K562 (cell line): ENCODE measurements at regions not wholly inside any gene's neighbourhood (a gene's known extent, or its start where the extent isn't known, plus 50 kb on each side); places are given as distances from the start of the nearest gene placed in this dataset.

Experiments used
- ATAC-seq: fragments of 200-7000 bp; cut with Tn5 transposase; 3 replicates; pipeline ENCODE4 v1.9.1; 2020; ENCODE audit warnings: moderate library complexity
- BruUV-seq: library from RNA; stranded (reverse); fragments of 400-500 nt; replicated peaks from 2 replicates; lab custom pipeline; 2021; lab: Mats Ljungman, UMichigan
- CTCF ChIA-PET: fragments of 300-600 bp; formaldehyde crosslinking; extraction: SDS; loops from one replicate; lab custom pipeline; 2021; ENCODE audit warnings: low intra/inter-chr PET ratio; lab: Yijun Ruan, JAX
- POLR2A ChIA-PET: fragments of 300-600, 350-650 bp; sonication (Branson Sonifier 250); formaldehyde crosslinking; extraction: SDS; loops from one replicate; lab custom pipeline; 2021; ENCODE audit warnings: antibody characterized with exemption, inconsistent platforms; lab: Yijun Ruan, JAX
- DNase-seq, 4 experiments: peaks; one replicate each; pipeline versions ENCODE4 v3.0.0 to v3.0.0-alpha.2; 2011 to 2018; ENCODE audit warnings: low spot score in 3 of 4, mixed read lengths in 3 of 4; ENCODE audit errors: extremely low read depth in 1 of 4
- FAIRE-seq: peaks from 2 replicates; lab custom pipeline; 2011; peaks lifted over from hg19 to GRCh38; lab: Jason Lieb, UNC
- H2AFZ ChIP-seq: 2 replicates; pipeline ENCODE4 v1.6.0; 2011; ENCODE audit warnings: low read depth, low read length, control low read depth, inconsistent platforms
- H3K27ac ChIP-seq: fragments of 200-600 bp; 3 replicates; pipeline ENCODE4 v1.8.0; 2011; ENCODE audit warnings: low read depth, mild to moderate bottlenecking, control low read depth, inconsistent platforms, low read length, moderate library complexity, mixed read lengths; ENCODE audit errors: extremely low read depth
- H3K27me3 ChIP-seq, 2 experiments: fragments of 300-600 bp in 1 of 2; 2 replicates in 1 of 2; 3 replicates in 1 of 2; pipeline versions ENCODE4 v1.6.0 to v1.8.0; 2011; ENCODE audit warnings: inconsistent platforms in 2 of 2, low read length in 2 of 2, mild to moderate bottlenecking in 1 of 2, mixed read lengths in 1 of 2, moderate library complexity in 1 of 2; ENCODE audit not compliant: control insufficient read depth in 2 of 2, insufficient read depth in 2 of 2
- H3K36me3 ChIP-seq: fragments of 300-600 bp; 3 replicates; pipeline ENCODE4 v1.8.0; 2011; ENCODE audit warnings: mild to moderate bottlenecking, low read length, inconsistent platforms; ENCODE audit not compliant: control insufficient read depth, insufficient read depth
- H3K4me1 ChIP-seq, 2 experiments: fragments of 200-600 bp in 1 of 2; replicated peaks in 1 of 2; 2 replicates in 1 of 2; 3 replicates in 1 of 2; pipeline versions ENCODE4 v1.5.1 to v1.8.0; 2011; ENCODE audit warnings: inconsistent platforms in 2 of 2, low read length in 2 of 2, mild to moderate bottlenecking in 1 of 2, mixed read lengths in 1 of 2, moderate library complexity in 1 of 2; ENCODE audit not compliant: control insufficient read depth in 2 of 2, insufficient read depth in 2 of 2
- H3K4me2 ChIP-seq: 2 replicates; pipeline ENCODE4 v1.6.1; 2011; ENCODE audit warnings: low read length, control low read depth, inconsistent platforms, mixed read lengths; ENCODE audit not compliant: insufficient read depth
- H3K4me3 ChIP-seq: fragments of 200-600 bp; sonication (generic), shearing (Covaris generic); 2 replicates; pipeline ENCODE4 v1.5.1; 2016; ENCODE audit warnings: control low read depth, inconsistent platforms
- H3K79me2 ChIP-seq: fragments of 200-600 bp; 3 replicates; pipeline ENCODE4 v1.8.0; 2011; ENCODE audit warnings: low read length, inconsistent platforms; ENCODE audit not compliant: control insufficient read depth, insufficient read depth
- H3K9ac ChIP-seq, 2 experiments: 2 replicates each; pipeline versions ENCODE4 v1.6.0 to v1.6.1; 2011; ENCODE audit warnings: low read depth in 2 of 2, low read length in 2 of 2, control low read depth in 1 of 2, inconsistent platforms in 1 of 2, mild to moderate bottlenecking in 1 of 2, mixed read lengths in 1 of 2; ENCODE audit not compliant: insufficient read depth in 1 of 2
- H3K9me1 ChIP-seq: one replicate; pipeline ENCODE4 v1.6.0; 2011; ENCODE audit warnings: inconsistent platforms, mild to moderate bottlenecking, low read length, moderate library complexity; ENCODE audit not compliant: control insufficient read depth, insufficient read depth
- H3K9me3 ChIP-seq: replicated peaks from 2 replicates; pipeline ENCODE4 v1.5.1; 2011; ENCODE audit warnings: low read depth, low read length, inconsistent platforms; ENCODE audit not compliant: control insufficient read depth, insufficient read depth
- H4K20me1 ChIP-seq: replicated peaks from 2 replicates; pipeline ENCODE4 v1.6.1; 2011; ENCODE audit warnings: low read length, inconsistent platforms, mixed read lengths; ENCODE audit not compliant: control insufficient read depth, insufficient read depth
- FOXJ3 ChIP-seq: sonication (generic); formaldehyde crosslinking; IDR thresholded peaks from 2 replicates; pipeline ENCODE4 v1.4.0; 2020; ENCODE audit warnings: mild to moderate bottlenecking, missing genetic modification reagents
- HCFC1 ChIP-seq: IDR thresholded peaks from 2 replicates; pipeline ENCODE4 v1.6.1; 2012; ENCODE audit warnings: low read depth, low read length, improper control_type of control experiment
- HNRNPUL1 ChIP-seq: fragments of 200-400 bp; formaldehyde crosslinking; IDR thresholded peaks from 2 replicates; pipeline ENCODE4 v1.6.1; 2017; ENCODE audit warnings: low read length
- KLF6 ChIP-seq: fragments of 250-450 bp; sonication (Bioruptor Pico); IDR thresholded peaks from 2 replicates; pipeline ENCODE4 v1.4.0; 2020; ENCODE audit warnings: mild to moderate bottlenecking, moderate library complexity, borderline replicate concordance
- NCOA6 ChIP-seq: fragments of 450-650 bp; IDR thresholded peaks from 2 replicates; pipeline ENCODE4 v1.6.1; 2017; ENCODE audit warnings: mild to moderate bottlenecking
- NFE2 ChIP-seq: IDR thresholded peaks from 2 replicates; pipeline ENCODE4 v1.6.1; 2014; ENCODE audit warnings: antibody characterized with exemption, low read depth
- ZC3H11A ChIP-seq: IDR thresholded peaks from 2 replicates; pipeline ENCODE4 v1.6.1; 2012; ENCODE audit warnings: low read depth, low read length, improper control_type of control experiment
- ZNF23 ChIP-seq: fragments of 250-450 bp; sonication (Bioruptor Pico); IDR thresholded peaks from 2 replicates; pipeline ENCODE4 v1.4.0; 2020; ENCODE audit warnings: mild to moderate bottlenecking
- WGBS: fragments of 100-300 bp; shearing (Covaris generic); methylation state at CpG from one replicate; pipeline ENCODE4 v1.1.6; 2016; ENCODE audit warnings: low coverage, mixed read lengths; ENCODE audit not compliant: insufficient coverage; ENCODE audit errors: missing lambda C conversion rate; 5-methylcytosine and 5-hydroxymethylcytosine counted together
- in situ Hi-C: fragments of 300-500 bp; cut with MboI; formaldehyde crosslinking; loops from 4 replicates; pipeline ENCODE4 v1.15.0; 2018; ENCODE audit warnings: inconsistent platforms, mixed read lengths
- intact Hi-C: fragments of 100-400 bp; cut with micrococcal nuclease; formaldehyde crosslinking; loops from 2 replicates; pipeline ENCODE4 v1.14.2; 2022
- TF ChIP-seq, protein P1 (sequence below): conservative IDR thresholded peaks from 2 replicates; pipeline ENCODE4 v1.6.1; 2011; ENCODE audit warnings: low read depth, mild to moderate bottlenecking, low read length; ENCODE audit not compliant: control insufficient read depth
- TF ChIP-seq, protein P2 (sequence below): fragments of 250-450 bp; sonication (Bioruptor Pico); IDR thresholded peaks from 2 replicates; pipeline ENCODE4 v1.8.0; 2021; ENCODE audit warnings: mild to moderate bottlenecking, moderate library complexity
- TF ChIP-seq, protein P3 (sequence below): IDR thresholded peaks from 2 replicates; pipeline ENCODE4 v1.6.1; 2011; ENCODE audit not compliant: insufficient read length; ENCODE audit errors: extremely low read depth
- TF ChIP-seq, protein P4 (sequence below): sonication (generic); formaldehyde crosslinking; IDR thresholded peaks from 2 replicates; pipeline ENCODE4 v1.8.0; 2023; ENCODE audit warnings: mild to moderate bottlenecking, missing genetic modification reagents
- TF ChIP-seq, protein P5 (sequence below): fragments of 450-650 bp; conservative IDR thresholded peaks from 2 replicates; pipeline ENCODE4 v1.6.1; 2016; ENCODE audit warnings: missing genetic modification characterization, low read depth, mild to moderate bottlenecking, control low read depth, missing compliant biosample characterization
- TF ChIP-seq, protein P6 (sequence below): fragments of 250-450 bp; sonication (Bioruptor Pico); IDR thresholded peaks from 2 replicates; pipeline ENCODE4 v1.6.1; 2021; ENCODE audit warnings: mild to moderate bottlenecking
- TF ChIP-seq, protein P7 (sequence below): fragments of 450-650 bp; IDR thresholded peaks from one replicate; pipeline ENCODE4 v1.6.1; 2018; ENCODE audit warnings: mild to moderate bottlenecking, moderate library complexity; ENCODE audit not compliant: partially characterized antibody

DNA sequence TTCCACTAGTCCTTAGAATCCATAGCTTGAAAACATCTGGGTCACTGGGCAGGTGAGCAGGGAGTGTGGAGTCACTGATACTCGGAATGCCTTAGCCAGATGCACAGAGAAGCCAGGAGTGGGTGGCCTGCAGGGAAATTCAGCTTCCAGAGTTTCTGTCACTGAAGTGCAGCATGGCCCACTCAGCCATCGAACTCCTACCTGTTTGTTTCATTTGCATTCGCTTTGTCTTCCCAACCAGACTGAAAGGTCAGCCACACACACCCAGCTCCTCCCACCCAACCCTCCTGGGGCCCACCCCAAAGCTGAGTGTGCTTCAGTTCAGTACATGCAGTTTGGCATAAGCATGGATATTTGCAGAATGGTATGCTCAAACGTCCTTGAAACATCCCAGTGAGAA, 124.5 kb upstream of the ATP10A start:
- FAIRE-seq (no peak), ATAC-seq (no peak), DNase-seq (no peak)
- Histone ChIP-seq H3K9ac (no peak overlapping the region), H3K4me3 (no peak overlapping the region), H4K20me1 (no peaks in the 10 kb centered on the region), H3K36me3 (no peaks in the 10 kb centered on the region), H3K27me3 (peaks cover 0 to 4% of the 10 kb centered on the region in 2 experiments; a peak in 1 of 5 replicates), H3K4me1 (peaks cover 0 to 7% of the 10 kb centered on the region in 2 experiments; a peak in 1 of 5 replicates), H3K4me2 (no peak overlapping the region), H3K79me2 (no peaks in the 10 kb centered on the region), H3K27ac (no peak overlapping the region), H2AFZ (no peak overlapping the region), H3K9me1 (no peaks in the 10 kb centered on the region), H3K9me3 (no peaks in the 10 kb centered on the region)
- intact Hi-C loops, result no loop called here
- in situ Hi-C loops, result no loop called here
- 0% methylated on average over 2 of the region's 4 CpGs for WGBS
- POLR2A ChIA-PET, result interaction anchor here (0.6 kb wide), 1 partner anchor 240 kb away, joined by 3 read pairs; no protein-coding TSS in a partner anchor
- CTCF ChIA-PET, result no interaction called here
- BruUV-seq, result no TSS peak
- TF ChIP-seq, protein P1, sequence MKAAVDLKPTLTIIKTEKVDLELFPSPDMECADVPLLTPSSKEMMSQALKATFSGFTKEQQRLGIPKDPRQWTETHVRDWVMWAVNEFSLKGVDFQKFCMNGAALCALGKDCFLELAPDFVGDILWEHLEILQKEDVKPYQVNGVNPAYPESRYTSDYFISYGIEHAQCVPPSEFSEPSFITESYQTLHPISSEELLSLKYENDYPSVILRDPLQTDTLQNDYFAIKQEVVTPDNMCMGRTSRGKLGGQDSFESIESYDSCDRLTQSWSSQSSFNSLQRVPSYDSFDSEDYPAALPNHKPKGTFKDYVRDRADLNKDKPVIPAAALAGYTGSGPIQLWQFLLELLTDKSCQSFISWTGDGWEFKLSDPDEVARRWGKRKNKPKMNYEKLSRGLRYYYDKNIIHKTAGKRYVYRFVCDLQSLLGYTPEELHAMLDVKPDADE, result no peak
- TF ChIP-seq, protein P2, sequence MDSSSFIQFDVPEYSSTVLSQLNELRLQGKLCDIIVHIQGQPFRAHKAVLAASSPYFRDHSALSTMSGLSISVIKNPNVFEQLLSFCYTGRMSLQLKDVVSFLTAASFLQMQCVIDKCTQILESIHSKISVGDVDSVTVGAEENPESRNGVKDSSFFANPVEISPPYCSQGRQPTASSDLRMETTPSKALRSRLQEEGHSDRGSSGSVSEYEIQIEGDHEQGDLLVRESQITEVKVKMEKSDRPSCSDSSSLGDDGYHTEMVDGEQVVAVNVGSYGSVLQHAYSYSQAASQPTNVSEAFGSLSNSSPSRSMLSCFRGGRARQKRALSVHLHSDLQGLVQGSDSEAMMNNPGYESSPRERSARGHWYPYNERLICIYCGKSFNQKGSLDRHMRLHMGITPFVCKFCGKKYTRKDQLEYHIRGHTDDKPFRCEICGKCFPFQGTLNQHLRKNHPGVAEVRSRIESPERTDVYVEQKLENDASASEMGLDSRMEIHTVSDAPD (CRISPR knock-in tag), result no peak
- no peak for TF ChIP-seq ZNF23
- TF ChIP-seq, protein P3, sequence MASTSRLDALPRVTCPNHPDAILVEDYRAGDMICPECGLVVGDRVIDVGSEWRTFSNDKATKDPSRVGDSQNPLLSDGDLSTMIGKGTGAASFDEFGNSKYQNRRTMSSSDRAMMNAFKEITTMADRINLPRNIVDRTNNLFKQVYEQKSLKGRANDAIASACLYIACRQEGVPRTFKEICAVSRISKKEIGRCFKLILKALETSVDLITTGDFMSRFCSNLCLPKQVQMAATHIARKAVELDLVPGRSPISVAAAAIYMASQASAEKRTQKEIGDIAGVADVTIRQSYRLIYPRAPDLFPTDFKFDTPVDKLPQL, result no peak
- TF ChIP-seq, protein P4, sequence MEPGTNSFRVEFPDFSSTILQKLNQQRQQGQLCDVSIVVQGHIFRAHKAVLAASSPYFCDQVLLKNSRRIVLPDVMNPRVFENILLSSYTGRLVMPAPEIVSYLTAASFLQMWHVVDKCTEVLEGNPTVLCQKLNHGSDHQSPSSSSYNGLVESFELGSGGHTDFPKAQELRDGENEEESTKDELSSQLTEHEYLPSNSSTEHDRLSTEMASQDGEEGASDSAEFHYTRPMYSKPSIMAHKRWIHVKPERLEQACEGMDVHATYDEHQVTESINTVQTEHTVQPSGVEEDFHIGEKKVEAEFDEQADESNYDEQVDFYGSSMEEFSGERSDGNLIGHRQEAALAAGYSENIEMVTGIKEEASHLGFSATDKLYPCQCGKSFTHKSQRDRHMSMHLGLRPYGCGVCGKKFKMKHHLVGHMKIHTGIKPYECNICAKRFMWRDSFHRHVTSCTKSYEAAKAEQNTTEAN, result no peak
- TF ChIP-seq HCFC1, result no peak
- TF ChIP-seq ZC3H11A, result no peak
- TF ChIP-seq KLF6 (CRISPR knock-in tag), result no peak
- TF ChIP-seq, protein P5, sequence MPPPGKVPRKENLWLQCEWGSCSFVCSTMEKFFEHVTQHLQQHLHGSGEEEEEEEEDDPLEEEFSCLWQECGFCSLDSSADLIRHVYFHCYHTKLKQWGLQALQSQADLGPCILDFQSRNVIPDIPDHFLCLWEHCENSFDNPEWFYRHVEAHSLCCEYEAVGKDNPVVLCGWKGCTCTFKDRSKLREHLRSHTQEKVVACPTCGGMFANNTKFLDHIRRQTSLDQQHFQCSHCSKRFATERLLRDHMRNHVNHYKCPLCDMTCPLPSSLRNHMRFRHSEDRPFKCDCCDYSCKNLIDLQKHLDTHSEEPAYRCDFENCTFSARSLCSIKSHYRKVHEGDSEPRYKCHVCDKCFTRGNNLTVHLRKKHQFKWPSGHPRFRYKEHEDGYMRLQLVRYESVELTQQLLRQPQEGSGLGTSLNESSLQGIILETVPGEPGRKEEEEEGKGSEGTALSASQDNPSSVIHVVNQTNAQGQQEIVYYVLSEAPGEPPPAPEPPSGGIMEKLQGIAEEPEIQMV, result no peak
- TF ChIP-seq HNRNPUL1, result no peak
- TF ChIP-seq, protein P6, sequence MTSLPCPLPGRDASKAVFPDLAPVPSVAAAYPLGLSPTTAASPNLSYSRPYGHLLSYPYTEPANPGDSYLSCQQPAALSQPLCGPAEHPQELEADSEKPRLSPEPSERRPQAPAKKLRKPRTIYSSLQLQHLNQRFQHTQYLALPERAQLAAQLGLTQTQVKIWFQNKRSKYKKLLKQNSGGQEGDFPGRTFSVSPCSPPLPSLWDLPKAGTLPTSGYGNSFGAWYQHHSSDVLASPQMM (CRISPR knock-in tag), result no peak
- TF ChIP-seq NFE2, result no peak
- no peak for TF ChIP-seq NCOA6
- TF ChIP-seq FOXJ3 (CRISPR knock-in tag), result no peak
- TF ChIP-seq, protein P7, sequence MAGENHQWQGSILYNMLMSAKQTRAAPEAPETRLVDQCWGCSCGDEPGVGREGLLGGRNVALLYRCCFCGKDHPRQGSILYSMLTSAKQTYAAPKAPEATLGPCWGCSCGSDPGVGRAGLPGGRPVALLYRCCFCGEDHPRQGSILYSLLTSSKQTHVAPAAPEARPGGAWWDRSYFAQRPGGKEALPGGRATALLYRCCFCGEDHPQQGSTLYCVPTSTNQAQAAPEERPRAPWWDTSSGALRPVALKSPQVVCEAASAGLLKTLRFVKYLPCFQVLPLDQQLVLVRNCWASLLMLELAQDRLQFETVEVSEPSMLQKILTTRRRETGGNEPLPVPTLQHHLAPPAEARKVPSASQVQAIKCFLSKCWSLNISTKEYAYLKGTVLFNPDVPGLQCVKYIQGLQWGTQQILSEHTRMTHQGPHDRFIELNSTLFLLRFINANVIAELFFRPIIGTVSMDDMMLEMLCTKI, result no peak
